SK-N-SH treated with all-trans-retinoic acid at 6 μM for 48 hours (cell line): ENCODE measurements at regions not wholly inside any gene's neighbourhood (a gene's known extent, or its start where the extent isn't known, plus 50 kb on each side); places are given as distances from the start of the nearest gene placed in this dataset.

Source experiments
- ARNTL ChIP-seq: fragments of 450-650 bp; formaldehyde crosslinking; IDR thresholded peaks from 2 replicates; pipeline ENCODE4 v1.5.0; 2020; ENCODE audit warnings: low read depth, mild to moderate bottlenecking, moderate library complexity, borderline replicate concordance
- PATZ1 ChIP-seq: fragments of 250-450 bp; sonication (Bioruptor Pico); IDR thresholded peaks from 2 replicates; pipeline ENCODE4 v1.8.0; 2020; ENCODE audit warnings: mild to moderate bottlenecking, moderate library complexity, borderline replicate concordance
- RARB ChIP-seq: fragments of 250-450 bp; sonication (Bioruptor Pico); IDR thresholded peaks from 2 replicates; pipeline ENCODE4 v1.8.0; 2021; ENCODE audit warnings: mild to moderate bottlenecking, moderate library complexity
- ZC3H10 ChIP-seq: fragments of 250-450 bp; sonication (Bioruptor Pico); IDR thresholded peaks from 2 replicates; pipeline ENCODE4 v1.5.1; 2021; ENCODE audit warnings: mild to moderate bottlenecking, moderate library complexity

DNA sequence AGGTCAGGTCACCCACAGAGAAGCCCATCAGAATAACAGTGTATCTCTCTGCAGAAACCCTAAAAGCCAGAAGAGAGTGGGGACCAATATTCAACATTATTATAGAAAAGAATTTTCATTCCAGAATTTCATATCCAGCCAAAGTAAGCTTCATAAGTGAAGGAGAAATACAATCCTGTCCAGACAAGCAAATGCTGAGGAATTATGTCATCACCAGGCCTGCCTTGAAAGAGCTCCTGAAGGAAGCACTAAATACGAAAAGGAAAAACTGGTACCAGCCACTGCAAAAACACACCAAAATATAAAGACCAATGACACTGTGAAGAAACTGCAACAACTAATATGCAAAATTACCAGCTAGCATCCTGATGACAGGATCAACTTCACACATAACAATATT lies 260.0 kb upstream of the KYNU start:
- TF ChIP-seq RARB (CRISPR knock-in tag), result no peak
- no peak for TF ChIP-seq ZC3H10
- TF ChIP-seq ARNTL, result no peak
- no peak for TF ChIP-seq PATZ1
